ENCODE measurements at regions not wholly inside any gene's neighbourhood (a gene's known extent, or its start where the extent isn't known, plus 50 kb on each side); places are given as distances from the start of the nearest gene placed in this dataset.
"Not testable (repeated sequence)": the region's sequence is repeated elsewhere in the genome, so short reads cannot be mapped to it uniquely, and the experiment has no call there.

DNA sequence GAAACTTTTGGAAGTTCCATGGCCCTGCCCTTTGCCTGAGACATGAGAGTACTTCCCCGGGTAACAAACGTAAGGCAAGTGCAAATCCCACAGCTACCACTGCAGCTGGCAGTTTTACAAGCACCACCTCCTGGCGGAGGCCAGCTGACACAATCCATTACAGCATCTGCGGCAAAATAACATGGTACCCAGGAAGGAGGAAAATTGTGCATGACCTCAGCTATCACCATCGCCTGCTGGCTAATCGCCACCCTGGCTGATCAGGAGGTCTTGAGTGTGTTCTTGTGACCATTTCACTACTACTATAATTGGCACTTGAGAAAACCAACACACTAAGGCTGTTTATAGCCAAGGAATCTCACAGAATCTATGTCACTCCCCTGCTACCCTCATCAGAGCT lies 71.7 kb upstream of the SERPINE2 start:
- no peak for DNase-seq (ENCODE audit: low read depth)

DNA sequence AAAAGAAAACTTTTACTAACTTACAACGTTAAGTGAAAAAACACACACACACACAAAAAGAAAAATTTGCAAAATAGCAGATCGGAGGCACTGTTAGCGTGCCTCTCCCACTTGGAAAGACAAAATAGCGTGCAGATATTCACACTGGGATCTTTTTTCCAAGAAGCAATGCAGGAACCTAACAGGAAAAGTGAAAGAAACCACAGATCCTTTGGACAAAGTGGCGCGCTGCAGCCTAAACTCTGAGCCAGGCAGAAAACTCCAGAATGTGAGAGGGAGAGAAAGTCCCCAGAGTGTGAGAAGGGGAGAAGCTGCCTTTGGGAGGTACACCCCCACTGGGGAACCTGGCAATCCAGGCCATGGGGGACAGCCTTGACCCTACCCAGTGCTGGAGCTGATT lies 70.7 kb upstream of the SERPINE2 start:
- DNase-seq (ENCODE audit: low read depth): no peak

DNA sequence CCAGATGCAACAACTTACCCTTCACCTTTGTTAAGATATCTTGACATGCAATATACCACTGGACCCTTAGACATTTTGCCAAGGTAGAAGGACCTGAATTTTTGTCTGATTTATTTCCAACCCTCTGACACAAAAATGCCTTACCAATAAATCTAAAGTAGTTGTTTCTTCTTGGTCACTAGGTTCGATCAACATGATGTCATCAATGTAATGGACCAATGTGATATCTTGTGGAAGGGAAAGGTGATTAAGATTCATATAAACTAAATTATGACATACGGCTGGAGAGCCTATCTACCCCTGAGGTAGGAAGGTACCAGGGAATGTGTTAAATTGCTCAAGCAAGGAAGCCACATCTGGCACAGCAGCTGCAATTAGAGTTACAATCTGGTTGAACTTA lies 67.7 kb upstream of the SERPINE2 start:
- no peak for DNase-seq (ENCODE audit: low read depth)

DNA sequence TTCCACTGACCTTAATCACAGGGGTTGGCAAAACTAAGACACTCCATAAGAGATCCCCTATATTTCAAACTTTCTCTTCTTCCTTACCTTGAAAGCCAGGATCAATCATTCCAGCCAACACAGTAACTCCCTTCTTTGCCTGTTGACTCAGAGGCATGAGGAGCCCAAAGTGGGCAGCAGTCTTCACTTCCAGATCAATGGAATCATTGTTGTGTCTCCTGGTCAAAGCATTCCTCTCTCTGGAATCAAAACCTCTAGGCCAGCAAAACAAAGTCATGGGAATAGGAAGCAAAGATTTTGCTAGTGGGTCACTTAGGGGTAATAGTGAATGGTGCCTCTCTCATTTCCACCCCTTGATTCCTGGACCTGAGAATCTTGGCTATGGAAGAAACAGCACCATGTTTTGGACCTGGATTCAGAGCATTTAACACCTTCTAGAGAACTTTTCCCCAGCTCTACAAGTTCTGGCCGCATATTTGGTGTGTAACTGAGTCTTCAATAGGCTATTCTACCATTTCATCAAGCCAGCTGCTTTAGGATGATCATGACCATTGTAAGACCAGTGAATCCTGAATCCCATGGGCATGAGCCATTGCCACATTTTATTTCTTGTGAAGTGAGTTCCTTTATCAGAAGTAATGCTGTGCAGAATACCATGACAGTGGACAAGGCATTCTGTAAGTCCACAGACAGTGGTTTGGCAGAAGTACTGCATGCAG lies 65.7 kb upstream of the SERPINE2 start:
- DNase-seq (ENCODE audit: low read depth): no peak

DNA sequence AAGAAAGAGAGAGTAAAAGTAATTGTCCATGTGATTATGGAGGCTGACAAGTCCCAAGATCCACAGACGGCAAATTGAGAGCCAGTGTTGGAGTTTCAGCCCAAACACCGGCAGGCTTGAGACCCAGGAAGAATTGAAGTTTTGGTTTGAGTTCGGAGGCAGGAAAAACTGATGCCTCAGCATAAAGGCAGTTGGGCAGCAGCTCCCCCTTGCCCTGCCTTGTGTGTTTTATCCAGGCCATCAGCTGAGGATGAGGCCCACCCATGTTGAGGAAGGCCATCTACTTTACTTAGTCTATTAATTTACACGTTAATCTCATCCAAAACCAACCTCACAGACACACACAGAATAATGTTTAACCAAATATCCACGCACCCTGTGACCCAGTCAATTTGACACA lies 64.6 kb upstream of the SERPINE2 start:
- DNase-seq (ENCODE audit: low read depth): no peak

DNA sequence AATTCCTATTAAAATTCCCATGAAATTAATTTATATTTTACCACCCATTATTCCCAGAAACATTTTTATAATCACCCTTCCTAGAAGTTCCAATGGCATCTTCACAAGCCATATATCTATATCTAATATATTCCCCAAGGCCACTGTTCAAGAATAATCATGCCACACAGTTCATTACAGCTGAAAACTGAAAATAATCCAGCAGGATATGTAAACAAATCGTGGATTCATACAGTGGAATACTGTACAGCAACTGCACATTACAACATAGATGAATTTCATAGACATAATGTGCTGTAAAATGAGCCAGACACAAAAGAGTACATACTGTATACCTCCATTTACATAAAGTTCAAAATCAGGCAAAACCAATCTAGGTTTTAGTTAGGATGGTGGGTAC lies 63.9 kb upstream of the SERPINE2 start:
- no peak for DNase-seq (ENCODE audit: low read depth)

DNA sequence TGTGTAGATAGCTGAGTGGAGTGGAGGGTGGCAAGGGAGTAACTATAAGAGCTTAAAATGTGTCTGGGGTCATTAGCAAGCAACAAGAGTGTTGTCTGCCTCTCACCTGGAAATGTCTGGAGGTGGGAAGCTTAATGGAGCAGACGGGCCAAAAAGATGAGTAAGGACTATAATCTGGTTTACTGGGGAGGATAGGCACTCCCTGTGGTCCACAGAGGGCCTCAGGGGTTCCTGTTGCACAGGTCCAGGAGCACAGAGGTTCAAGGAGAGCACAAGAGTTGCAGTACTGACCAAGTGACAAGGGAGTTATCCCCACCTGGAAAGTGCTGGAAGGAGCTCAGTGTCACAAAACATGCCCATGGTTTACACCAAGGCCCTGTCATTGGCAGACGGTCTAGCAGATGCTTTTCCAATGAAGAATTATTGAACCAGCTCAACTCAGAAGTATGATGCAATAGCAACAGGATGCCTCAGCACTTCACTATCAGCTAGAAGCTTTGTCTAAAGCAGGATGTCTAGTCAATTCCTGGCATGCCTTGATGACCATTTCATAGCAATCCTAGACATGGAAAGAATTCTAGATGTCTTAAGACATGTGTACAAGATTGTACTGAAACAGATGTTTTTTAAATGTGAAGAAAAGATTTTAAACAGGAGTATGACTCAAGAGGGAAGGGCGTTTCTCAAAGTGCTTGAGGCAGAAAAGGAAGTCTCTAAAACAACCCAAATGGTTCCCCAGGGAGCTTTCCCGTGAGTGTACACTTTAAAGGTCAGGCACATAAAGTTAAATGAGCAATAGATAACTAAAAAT lies 62.9 kb upstream of the SERPINE2 start:
- peak; percentile 64 for DNase-seq (ENCODE audit: low read depth)

DNA sequence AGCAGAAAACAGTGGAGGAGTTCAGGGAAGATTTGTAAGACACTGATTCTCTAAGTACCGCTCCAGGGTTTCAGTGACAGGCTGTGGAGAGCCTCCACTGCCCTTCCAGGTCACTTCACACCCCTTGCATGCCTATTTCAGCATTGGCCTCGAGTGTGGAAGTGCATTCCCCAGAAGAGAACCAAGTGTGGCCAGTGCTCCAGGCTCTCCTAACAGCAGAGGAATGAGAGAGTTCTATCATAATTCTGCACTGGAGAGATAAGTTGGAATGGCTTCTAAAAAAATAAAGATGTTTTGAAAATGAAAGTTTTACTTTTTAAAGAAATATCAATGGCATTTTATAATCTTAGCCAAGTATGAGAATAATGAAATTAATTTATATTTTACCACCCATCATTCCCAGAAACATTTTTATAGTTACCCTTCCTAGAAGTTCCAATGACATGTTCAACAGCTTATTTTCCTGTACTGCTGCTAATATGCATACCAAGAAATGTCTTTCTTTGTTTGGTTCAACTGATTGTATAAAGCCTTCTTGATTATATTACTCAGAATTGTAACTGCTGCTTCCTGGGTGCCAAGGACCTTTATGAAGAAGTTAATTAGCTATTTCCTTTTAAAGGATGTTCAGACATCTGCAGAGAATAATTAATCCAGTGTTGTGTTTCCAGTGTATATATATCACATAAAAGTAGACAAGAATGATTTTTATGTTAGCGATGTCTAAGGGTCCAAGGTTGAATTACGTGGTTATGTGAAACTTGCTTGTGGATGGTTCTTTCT lies 61.0 kb upstream of the SERPINE2 start:
- DNase-seq (ENCODE audit: low read depth): no peak

DNA sequence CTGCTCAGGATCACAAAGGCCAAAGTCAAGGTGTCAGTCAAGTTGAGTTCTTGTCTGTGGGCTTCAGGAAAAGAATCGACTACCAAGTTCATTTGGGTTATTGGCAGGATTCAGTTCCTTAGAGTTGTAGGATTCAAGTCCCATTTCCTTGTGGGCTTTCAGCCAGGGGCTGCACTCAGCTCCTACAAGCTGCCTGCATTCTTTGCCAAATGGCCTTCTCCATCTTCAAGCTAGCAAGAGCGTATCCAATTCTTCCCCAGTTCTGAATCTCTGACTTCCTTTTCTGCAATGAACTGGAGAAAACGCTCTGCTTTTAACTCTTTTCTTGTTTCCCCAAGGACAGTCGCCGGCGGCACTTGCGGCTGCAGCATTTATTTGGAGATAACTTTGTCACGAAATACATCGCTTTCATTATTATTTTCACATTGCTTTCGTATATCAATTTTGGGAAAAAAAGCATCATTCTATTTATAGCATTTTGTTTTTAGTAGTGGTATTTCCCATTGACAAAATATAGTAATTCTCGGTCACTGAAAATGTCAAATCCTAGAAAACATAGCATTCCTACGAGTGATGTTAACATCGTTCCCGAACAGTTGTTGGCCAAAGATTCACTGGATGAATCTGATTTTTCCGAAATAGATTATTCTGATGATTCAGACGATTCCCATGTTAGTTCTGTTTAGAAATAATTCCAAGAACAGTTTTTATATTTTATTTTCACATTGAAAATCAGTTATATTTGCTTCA lies 59.6 kb upstream of the SERPINE2 start:
- no peak for DNase-seq (ENCODE audit: low read depth)

DNA sequence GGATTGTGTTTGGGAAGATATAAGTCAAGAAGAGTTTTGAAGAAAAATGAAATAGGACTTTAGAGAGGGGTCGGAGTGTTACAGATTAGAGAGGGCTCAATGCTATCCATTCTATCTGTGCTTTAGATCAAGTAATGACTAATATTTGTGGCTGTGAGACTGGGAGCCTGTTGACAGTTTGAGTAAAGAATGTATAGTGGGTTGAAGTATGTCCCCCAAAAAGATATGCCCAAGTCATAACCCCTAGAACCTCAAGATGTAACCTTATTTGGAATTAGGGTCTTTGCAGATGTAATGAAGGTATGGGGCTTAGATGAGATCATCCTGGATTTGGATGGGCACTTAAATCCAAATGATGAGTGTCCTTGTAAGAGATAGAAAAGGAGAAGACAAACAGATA lies 55.3 kb upstream of the SERPINE2 start:
- no peak for DNase-seq (ENCODE audit: low read depth)

DNA sequence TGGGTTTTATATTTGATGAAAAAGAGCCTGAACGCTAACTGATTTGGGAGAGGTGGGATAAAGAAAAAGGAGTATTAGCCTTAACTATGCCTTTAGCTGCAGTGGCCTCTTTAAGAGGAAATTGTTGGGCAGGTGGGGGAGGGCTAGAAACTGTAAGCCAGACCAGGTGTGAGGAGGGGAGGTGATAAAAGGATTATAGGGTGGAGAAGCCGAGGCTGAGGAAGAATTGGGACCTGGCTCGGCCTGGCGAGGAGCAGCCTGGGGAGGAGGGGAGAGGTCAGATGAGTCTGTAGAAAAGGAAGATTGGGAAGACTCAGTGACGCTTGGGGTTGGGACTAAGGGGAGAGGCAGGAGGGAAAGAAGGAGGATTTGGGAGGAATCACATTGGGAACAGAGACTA lies 52.6 kb upstream of the SERPINE2 start:
- not testable (repeated sequence) for DNase-seq (ENCODE audit: low read depth)

DNA sequence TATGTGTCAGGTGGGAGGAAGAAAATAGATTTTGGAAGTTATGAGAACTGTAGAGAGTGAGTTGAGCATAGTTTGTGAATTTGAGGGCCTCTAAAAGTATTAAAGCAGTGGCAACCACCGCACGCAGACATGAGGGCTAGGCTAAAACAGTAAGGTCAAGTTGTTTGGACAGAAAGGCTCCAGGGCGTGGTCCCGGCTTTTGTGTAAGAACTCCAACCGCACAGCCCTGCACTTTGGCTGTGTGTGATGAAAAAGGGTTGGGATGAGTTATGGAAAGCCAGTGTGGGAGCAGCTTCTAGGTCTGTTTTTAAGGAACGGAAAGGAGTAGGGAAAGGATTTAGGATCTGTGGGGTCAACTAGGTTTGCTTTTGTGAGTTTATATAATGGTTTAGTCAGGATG lies 50.5 kb upstream of the SERPINE2 start:
- DNase-seq (ENCODE audit: low read depth): not testable (repeated sequence)

All from M059J (cell line).